Cardiac muscle cell (in vitro differentiated cells and primary cell): ENCODE measurements at regions not wholly inside any gene's neighbourhood (a gene's known extent, or its start where the extent isn't known, plus 50 kb on each side); places are given as distances from the start of the nearest gene placed in this dataset.
"Not testable (repeated sequence)": the region's sequence is repeated elsewhere in the genome, so short reads cannot be mapped to it uniquely, and the experiment has no call there.

Source experiments
- DNase-seq, 2 donors: peaks; one replicate each; pipeline versions ENCODE4 v3.0.0 to v3.0.0-alpha.2; 2010 to 2017; ENCODE audit warnings: low read depth in 1 of 2, low spot score in 1 of 2
- H3K27ac ChIP-seq: fragments of 200-600 bp; sonication (generic); 2 replicates; pipeline ENCODE4 v1.5.1; 2016
- H3K27me3 ChIP-seq: fragments of 200-600 bp; sonication (generic); 2 replicates; pipeline ENCODE4 v1.6.0; 2016; ENCODE audit warnings: control low read depth
- H3K36me3 ChIP-seq: fragments of 200-600 bp; sonication (generic); 2 replicates; pipeline ENCODE4 v1.5.1; 2016; ENCODE audit warnings: control low read depth
- H3K4me1 ChIP-seq: fragments of 200-600 bp; sonication (generic); 2 replicates; pipeline ENCODE4 v1.8.1; 2017; ENCODE audit warnings: low read depth, mild to moderate bottlenecking, mixed run types
- H3K4me3 ChIP-seq: fragments of 200-600 bp; sonication (generic); 2 replicates; pipeline ENCODE4 v1.5.1; 2016; ENCODE audit warnings: mild to moderate bottlenecking
- H3K9me3 ChIP-seq: fragments of 200-600 bp; sonication (generic); 2 replicates; pipeline ENCODE4 v1.5.1; 2017; ENCODE audit warnings: low read depth, mild to moderate bottlenecking, control low read depth
- CTCF ChIP-seq: IDR thresholded peaks from 2 replicates; pipeline ENCODE4 v1.5.1; 2012; ENCODE audit warnings: low read depth, mild to moderate bottlenecking, low read length

GRCh38 chr14:35212471-35213142, 79.6 kb upstream of the PSMA6 start:
- no peak for TF ChIP-seq CTCF
- H3K36me3 ChIP-seq, result no peaks in the 10 kb centered on the region
- H3K9me3 ChIP-seq, result no peaks in the 10 kb centered on the region
- no peak overlapping the region for H3K4me3 ChIP-seq
- DNase-seq, result no peak
- H3K27me3 ChIP-seq, result no peaks in the 10 kb centered on the region
- H3K4me1 ChIP-seq, result peaks cover 4% of the 10 kb centered on the region
- H3K27ac ChIP-seq, result no peak overlapping the region

DNA sequence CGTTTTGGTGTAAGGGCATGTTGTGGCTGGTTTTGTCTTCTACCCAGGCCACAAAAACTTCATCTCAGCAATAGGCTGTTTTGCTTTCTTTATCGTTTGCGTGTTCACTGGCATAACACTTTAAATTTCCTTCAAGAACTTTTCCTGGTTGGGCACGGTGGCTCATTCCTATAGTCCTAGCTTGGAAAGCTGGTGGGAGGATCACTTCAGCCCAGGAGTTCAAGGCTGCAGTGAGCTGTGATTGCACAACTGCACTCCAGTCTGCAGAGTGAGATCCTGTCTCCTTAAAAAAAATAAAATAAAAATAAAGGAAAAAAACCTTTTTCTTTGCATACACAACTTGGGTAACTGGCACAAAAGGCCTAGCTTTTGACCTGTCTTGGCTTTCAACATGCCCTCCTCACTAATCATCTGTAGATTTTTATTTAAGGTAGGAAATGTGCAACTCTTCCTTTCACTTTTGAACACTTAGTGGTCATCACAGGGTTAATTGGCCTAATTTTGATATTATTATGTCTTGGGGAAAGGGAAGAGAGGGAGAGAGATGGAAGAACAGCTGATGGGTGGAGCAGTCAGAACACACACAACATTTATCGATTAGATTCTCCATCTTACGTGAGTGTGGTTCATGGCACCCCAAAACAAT, 78.9 kb upstream of the PSMA6 start:
- H3K36me3 ChIP-seq, result no peaks in the 10 kb centered on the region
- H3K27me3 ChIP-seq, result no peaks in the 10 kb centered on the region
- TF ChIP-seq CTCF, result no peak
- H3K27ac ChIP-seq, result no peak overlapping the region
- H3K9me3 ChIP-seq, result no peaks in the 10 kb centered on the region
- peak in 1 of 2 donors; percentile 27 for DNase-seq
- no peak overlapping the region for H3K4me3 ChIP-seq
- H3K4me1 ChIP-seq, result peaks cover 4% of the 10 kb centered on the region

DNA sequence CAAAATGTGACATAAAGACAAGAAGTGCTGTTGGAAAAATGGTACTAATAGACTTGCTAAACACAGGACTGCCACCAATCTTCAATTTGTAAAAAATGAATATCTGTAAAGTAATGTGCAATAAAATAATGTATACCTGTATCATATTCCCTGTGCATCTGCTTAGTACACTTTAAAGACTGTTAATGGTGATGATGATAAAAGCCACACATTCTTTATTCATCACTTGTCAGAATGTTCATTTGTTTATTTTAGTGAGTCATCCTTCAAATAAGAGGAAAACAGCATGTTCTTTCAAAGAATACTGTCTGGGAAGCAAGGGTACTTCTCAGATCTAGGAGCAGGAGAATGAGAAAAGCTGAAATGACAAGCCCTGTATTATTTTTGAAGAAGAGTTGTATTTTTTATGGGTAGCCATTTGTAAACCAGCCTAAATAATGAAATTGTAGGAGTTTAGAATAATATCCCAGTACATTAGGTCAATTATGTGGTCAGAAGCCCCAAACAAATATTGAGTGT, 78.3 kb upstream of the PSMA6 start:
- H3K27ac ChIP-seq, result no peak overlapping the region
- peak in 1 of 2 donors; percentile 47 for DNase-seq
- H3K4me1 ChIP-seq, result peaks cover 4% of the 10 kb centered on the region
- no peak for TF ChIP-seq CTCF
- H3K27me3 ChIP-seq, result no peaks in the 10 kb centered on the region
- H3K9me3 ChIP-seq, result no peaks in the 10 kb centered on the region
- H3K36me3 ChIP-seq, result no peaks in the 10 kb centered on the region
- H3K4me3 ChIP-seq, result no peak overlapping the region

- H3K27me3 ChIP-seq, H3K9me3 ChIP-seq, H3K4me3 ChIP-seq, H3K4me1 ChIP-seq, H3K36me3 ChIP-seq, H3K27ac ChIP-seq, DNase-seq: not testable (repeated sequence)
Observed at GRCh38 chr14:35214402-35214801, 77.8 kb upstream of the PSMA6 start.

- peaks cover 4% of the 10 kb centered on the region for H3K4me1 ChIP-seq
- no peaks in the 10 kb centered on the region for H3K27me3 ChIP-seq
- no peaks in the 10 kb centered on the region for H3K9me3 ChIP-seq
- peak overlapping the region; percentile 62 for H3K27ac ChIP-seq
- H3K36me3 ChIP-seq, result no peaks in the 10 kb centered on the region
- peak; percentile 43 to 76 for DNase-seq
- TF ChIP-seq CTCF, result peak; percentile 60
- no peak overlapping the region for H3K4me3 ChIP-seq
Observed at GRCh38 chr14:35215110-35215813, 76.9 kb upstream of the PSMA6 start.

- H3K4me3 ChIP-seq, H3K4me1 ChIP-seq, H3K36me3 ChIP-seq, H3K9me3 ChIP-seq, H3K27ac ChIP-seq, H3K27me3 ChIP-seq, DNase-seq: not testable (repeated sequence)
Observed at GRCh38 chr14:35218176-35218575, 74.0 kb upstream of the PSMA6 start.
